Neural cell (in vitro differentiated cells): ENCODE measurements at regions not wholly inside any gene's neighbourhood (a gene's known extent, or its start where the extent isn't known, plus 50 kb on each side); places are given as distances from the start of the nearest gene placed in this dataset.

ENCODE experiments used
- H2AFZ ChIP-seq: fragments of 200-600, 300-800 bp; sonication (generic), shearing (Covaris generic); 2 replicates; pipeline ENCODE4 v1.6.0; 2014; ENCODE audit warnings: low read depth, mild to moderate bottlenecking, antibody characterized with exemption, low read length, moderate library complexity
- H3F3A ChIP-seq: fragments of 200-600 bp; shearing (Covaris generic); 2 replicates; pipeline ENCODE4 v1.6.1; 2016; ENCODE audit warnings: mild to moderate bottlenecking, moderate library complexity, mixed read lengths, antibody characterized with exemption, low read length; ENCODE audit not compliant: insufficient read depth, poor library complexity, severe bottlenecking
- H3K27ac ChIP-seq: fragments of 200-600, 300-800 bp; sonication (generic), shearing (Covaris generic); 2 replicates; pipeline ENCODE4 v1.5.1; 2014; ENCODE audit warnings: mild to moderate bottlenecking, low read length, moderate library complexity
- H3K27me3 ChIP-seq: fragments of 300-800, 200-600 bp; sonication (generic), shearing (Covaris generic); 2 replicates; pipeline ENCODE4 v1.6.0; 2014; ENCODE audit warnings: mild to moderate bottlenecking, low read depth, low read length, moderate library complexity; ENCODE audit not compliant: insufficient read depth
- H3K36me3 ChIP-seq: fragments of 300-800, 200-600 bp; sonication (generic), shearing (Covaris generic); 2 replicates; pipeline ENCODE4 v1.5.1; 2014; ENCODE audit warnings: mild to moderate bottlenecking, antibody characterized with exemption, low read length, moderate library complexity; ENCODE audit not compliant: insufficient read depth
- H3K4me2 ChIP-seq: fragments of 300-800, 200-600 bp; sonication (generic), shearing (Covaris generic); 2 replicates; pipeline ENCODE4 v1.6.0; 2014; ENCODE audit warnings: mild to moderate bottlenecking, low read length
- H3K4me3 ChIP-seq: fragments of 300-800, 200-600 bp; sonication (generic), shearing (Covaris generic); 2 replicates; pipeline ENCODE4 v1.5.1; 2014; ENCODE audit warnings: mild to moderate bottlenecking, low read length, moderate library complexity
- H3K79me2 ChIP-seq: fragments of 200-600 bp; shearing (Covaris generic); replicated peaks from 2 replicates; pipeline ENCODE4 v1.6.0; 2014; ENCODE audit warnings: mild to moderate bottlenecking, low read length, moderate library complexity; ENCODE audit not compliant: insufficient read depth
- H3K9ac ChIP-seq: fragments of 300-800, 200-600 bp; sonication (generic), shearing (Covaris generic); 2 replicates; pipeline ENCODE4 v1.6.1; 2016; ENCODE audit warnings: mild to moderate bottlenecking, low read length, mixed read lengths
- H3K9me2 ChIP-seq: fragments of 200-600 bp; shearing (Covaris generic); 2 replicates; pipeline ENCODE4 v1.6.1; 2016; ENCODE audit warnings: mild to moderate bottlenecking, low read length, mixed read lengths; ENCODE audit not compliant: insufficient read depth
- H3K9me3 ChIP-seq: fragments of 200-600, 300-800 bp; sonication (generic), shearing (Covaris generic); 2 replicates; pipeline ENCODE4 v1.6.1; 2016; ENCODE audit warnings: mild to moderate bottlenecking, mixed run types, low read length, moderate library complexity, mixed read lengths
- H4K20me1 ChIP-seq: fragments of 200-600 bp; shearing (Covaris generic); 2 replicates; pipeline ENCODE4 v1.6.1; 2016; ENCODE audit warnings: mild to moderate bottlenecking, mixed run types; ENCODE audit not compliant: insufficient read depth
- EP300 ChIP-seq: fragments of 450-650 bp; conservative IDR thresholded peaks from 2 replicates; pipeline ENCODE4 v1.6.1; 2014; ENCODE audit warnings: antibody characterized with exemption, mild to moderate bottlenecking, moderate library complexity; ENCODE audit not compliant: poor library complexity, severe bottlenecking
- EZH2 ChIP-seq: fragments of 200-600, 300-800 bp; shearing (Covaris generic), sonication (generic); IDR thresholded peaks from 2 replicates; pipeline ENCODE4 v1.6.1; 2014; ENCODE audit warnings: antibody characterized with exemption, low read length, borderline replicate concordance, mild to moderate bottlenecking; ENCODE audit not compliant: insufficient read depth, poor library complexity, severe bottlenecking
- MXI1 ChIP-seq: fragments of 450-650 bp; conservative IDR thresholded peaks from 2 replicates; pipeline ENCODE4 v1.6.1; 2014; ENCODE audit warnings: antibody characterized with exemption, mild to moderate bottlenecking; ENCODE audit not compliant: poor library complexity, severe bottlenecking
- RAD21 ChIP-seq: fragments of 450-650 bp; conservative IDR thresholded peaks from 2 replicates; pipeline ENCODE4 v1.6.1; 2014; ENCODE audit warnings: antibody characterized with exemption, mild to moderate bottlenecking, moderate library complexity
- SMC3 ChIP-seq: fragments of 450-650 bp; conservative IDR thresholded peaks from 2 replicates; pipeline ENCODE4 v1.6.1; 2014; ENCODE audit warnings: antibody characterized with exemption, mild to moderate bottlenecking, moderate library complexity; ENCODE audit not compliant: poor library complexity
- TAF1 ChIP-seq: IDR thresholded peaks from 2 replicates; pipeline ENCODE4 v1.6.1; 2012; ENCODE audit warnings: low read depth
- TF ChIP-seq, protein P1 (sequence below): IDR thresholded peaks from 2 replicates; pipeline ENCODE4 v1.6.1; 2012; ENCODE audit warnings: borderline replicate concordance
- TF ChIP-seq, protein P2 (sequence below): fragments of 450-650 bp; IDR thresholded peaks from 2 replicates; pipeline ENCODE4 v1.5.1; 2014; ENCODE audit warnings: antibody characterized with exemption, mild to moderate bottlenecking, moderate library complexity; ENCODE audit not compliant: poor library complexity, severe bottlenecking

DNA sequence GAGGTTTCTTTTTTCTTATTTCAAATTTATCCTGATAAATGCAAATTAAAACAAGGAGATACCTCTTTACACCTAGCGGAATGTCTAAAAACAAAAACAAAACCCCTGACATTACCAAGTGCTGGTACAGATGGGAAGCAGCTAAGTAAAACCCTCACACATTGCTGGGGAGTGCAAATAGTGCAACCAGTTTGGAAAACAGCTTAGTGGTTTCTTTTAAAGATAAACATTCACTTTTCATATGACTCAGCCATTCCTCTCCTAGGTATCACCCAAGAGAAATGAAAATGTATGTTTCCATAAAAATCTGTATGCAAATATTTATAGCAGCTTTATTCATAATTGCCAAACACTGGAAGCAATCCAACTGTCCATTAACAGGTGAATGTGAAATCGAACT lies 84.1 kb upstream of the HELT start:
- Histone ChIP-seq H3K79me2 (no peaks in the 10 kb centered on the region), H3K9me3 (no peaks in the 10 kb centered on the region), H3F3A (no peaks in the 10 kb centered on the region), H3K27ac (no peak overlapping the region), H4K20me1 (no peaks in the 10 kb centered on the region), H3K36me3 (no peaks in the 10 kb centered on the region), H3K4me2 (no peak overlapping the region), H3K9me2 (no peaks in the 10 kb centered on the region), H3K27me3 (no peaks in the 10 kb centered on the region), H2AFZ (no peak overlapping the region), H3K9ac (no peak overlapping the region), H3K4me3 (no peak overlapping the region)
- no peak for TF ChIP-seq RAD21
- TF ChIP-seq SMC3: no peak
- TF ChIP-seq, protein P1, sequence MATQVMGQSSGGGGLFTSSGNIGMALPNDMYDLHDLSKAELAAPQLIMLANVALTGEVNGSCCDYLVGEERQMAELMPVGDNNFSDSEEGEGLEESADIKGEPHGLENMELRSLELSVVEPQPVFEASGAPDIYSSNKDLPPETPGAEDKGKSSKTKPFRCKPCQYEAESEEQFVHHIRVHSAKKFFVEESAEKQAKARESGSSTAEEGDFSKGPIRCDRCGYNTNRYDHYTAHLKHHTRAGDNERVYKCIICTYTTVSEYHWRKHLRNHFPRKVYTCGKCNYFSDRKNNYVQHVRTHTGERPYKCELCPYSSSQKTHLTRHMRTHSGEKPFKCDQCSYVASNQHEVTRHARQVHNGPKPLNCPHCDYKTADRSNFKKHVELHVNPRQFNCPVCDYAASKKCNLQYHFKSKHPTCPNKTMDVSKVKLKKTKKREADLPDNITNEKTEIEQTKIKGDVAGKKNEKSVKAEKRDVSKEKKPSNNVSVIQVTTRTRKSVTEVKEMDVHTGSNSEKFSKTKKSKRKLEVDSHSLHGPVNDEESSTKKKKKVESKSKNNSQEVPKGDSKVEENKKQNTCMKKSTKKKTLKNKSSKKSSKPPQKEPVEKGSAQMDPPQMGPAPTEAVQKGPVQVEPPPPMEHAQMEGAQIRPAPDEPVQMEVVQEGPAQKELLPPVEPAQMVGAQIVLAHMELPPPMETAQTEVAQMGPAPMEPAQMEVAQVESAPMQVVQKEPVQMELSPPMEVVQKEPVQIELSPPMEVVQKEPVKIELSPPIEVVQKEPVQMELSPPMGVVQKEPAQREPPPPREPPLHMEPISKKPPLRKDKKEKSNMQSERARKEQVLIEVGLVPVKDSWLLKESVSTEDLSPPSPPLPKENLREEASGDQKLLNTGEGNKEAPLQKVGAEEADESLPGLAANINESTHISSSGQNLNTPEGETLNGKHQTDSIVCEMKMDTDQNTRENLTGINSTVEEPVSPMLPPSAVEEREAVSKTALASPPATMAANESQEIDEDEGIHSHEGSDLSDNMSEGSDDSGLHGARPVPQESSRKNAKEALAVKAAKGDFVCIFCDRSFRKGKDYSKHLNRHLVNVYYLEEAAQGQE: no peak
- TF ChIP-seq MXI1: no peak
- TF ChIP-seq EP300: no peak
- TF ChIP-seq, protein P2, sequence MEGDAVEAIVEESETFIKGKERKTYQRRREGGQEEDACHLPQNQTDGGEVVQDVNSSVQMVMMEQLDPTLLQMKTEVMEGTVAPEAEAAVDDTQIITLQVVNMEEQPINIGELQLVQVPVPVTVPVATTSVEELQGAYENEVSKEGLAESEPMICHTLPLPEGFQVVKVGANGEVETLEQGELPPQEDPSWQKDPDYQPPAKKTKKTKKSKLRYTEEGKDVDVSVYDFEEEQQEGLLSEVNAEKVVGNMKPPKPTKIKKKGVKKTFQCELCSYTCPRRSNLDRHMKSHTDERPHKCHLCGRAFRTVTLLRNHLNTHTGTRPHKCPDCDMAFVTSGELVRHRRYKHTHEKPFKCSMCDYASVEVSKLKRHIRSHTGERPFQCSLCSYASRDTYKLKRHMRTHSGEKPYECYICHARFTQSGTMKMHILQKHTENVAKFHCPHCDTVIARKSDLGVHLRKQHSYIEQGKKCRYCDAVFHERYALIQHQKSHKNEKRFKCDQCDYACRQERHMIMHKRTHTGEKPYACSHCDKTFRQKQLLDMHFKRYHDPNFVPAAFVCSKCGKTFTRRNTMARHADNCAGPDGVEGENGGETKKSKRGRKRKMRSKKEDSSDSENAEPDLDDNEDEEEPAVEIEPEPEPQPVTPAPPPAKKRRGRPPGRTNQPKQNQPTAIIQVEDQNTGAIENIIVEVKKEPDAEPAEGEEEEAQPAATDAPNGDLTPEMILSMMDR: no peak
- no peak for TF ChIP-seq TAF1

DNA sequence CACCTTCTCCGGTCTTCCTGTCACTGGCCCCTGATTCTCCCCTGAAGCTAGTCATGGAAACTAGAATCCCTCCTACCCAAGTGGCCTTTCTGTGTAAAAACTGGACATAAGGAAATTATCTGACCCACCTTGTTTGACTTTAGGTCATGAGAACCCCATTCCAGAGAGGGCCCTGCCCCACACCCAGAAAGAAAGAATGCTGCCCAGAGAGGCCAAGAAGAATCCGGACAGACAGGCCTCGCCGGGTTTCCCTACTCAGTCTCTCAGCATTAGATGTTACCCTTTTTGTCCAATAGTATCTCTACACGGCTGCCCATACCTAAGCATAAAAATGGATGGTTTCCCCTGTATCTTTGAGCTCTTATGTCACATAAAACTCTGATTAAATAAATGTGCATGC lies 83.3 kb upstream of the HELT start:
- no peaks in the 10 kb centered on the region for H3K27me3 ChIP-seq
- H3K9me2 ChIP-seq: no peaks in the 10 kb centered on the region
- no peaks in the 10 kb centered on the region for H3K79me2 ChIP-seq
- no peak overlapping the region for H3K4me2 ChIP-seq
- H2AFZ ChIP-seq: no peak overlapping the region
- no peak overlapping the region for H3K9ac ChIP-seq
- TF ChIP-seq EP300: no peak
- TF ChIP-seq, protein P1: no peak
- TF ChIP-seq EZH2: no peak
- no peak for TF ChIP-seq RAD21
- TF ChIP-seq, protein P2: no peak
- no peak overlapping the region for H3K4me3 ChIP-seq
- H3K9me3 ChIP-seq: no peaks in the 10 kb centered on the region
- H4K20me1 ChIP-seq: no peaks in the 10 kb centered on the region
- H3K36me3 ChIP-seq: no peaks in the 10 kb centered on the region
- H3K27ac ChIP-seq: no peak overlapping the region
- no peaks in the 10 kb centered on the region for H3F3A ChIP-seq
